Right lung (tissue), 2 donors: ENCODE measurements at regions not wholly inside any gene's neighbourhood (a gene's known extent, or its start where the extent isn't known, plus 50 kb on each side); places are given as distances from the start of the nearest gene placed in this dataset.
A peak's percentile ranks its signal among the peaks of the same experiment; 100 is the strongest.

Source experiments
- DNase-seq, 2 donors: peaks; one replicate each; pipeline ENCODE4 v3.0.0-alpha.2; 2013

DNA sequence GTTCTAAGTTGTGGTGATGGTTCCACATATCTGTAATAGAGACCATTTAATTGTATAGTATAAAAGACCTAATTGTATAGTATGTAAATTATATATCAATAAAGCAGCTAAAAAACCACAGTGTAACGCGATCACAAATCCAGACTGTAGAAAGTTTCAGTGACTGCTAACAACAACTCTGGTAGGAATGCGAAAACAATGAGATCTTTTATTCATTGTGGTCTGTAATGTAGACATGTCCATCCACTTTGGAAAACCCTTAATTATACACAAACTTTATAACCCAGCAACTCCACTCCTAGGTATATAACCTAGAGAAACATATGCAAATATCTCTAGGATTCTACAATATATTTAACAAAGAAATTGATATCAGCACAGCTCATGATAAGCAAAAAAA is 549.5 kb downstream of the SLITRK1 start:
- no peak for DNase-seq

DNA sequence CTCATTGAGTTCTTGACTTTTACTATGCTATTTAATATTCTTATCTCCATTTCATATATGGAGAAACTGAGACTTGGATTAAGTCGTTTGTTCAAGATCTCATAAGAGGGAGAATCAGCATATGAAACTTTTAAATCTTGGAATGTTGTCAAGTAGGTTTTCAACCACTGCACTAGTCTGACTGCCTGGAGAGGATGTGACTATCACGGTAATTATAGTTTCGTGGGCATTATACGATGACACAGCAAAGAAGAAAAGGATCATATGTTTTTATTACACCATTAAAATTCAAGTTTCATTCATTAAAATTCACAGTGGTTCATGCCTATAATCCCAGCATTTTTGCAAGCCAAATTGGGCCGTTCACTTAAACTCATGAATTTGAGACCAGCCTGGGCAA is 555.2 kb downstream of the SLITRK1 start:
- no peak for DNase-seq

DNA sequence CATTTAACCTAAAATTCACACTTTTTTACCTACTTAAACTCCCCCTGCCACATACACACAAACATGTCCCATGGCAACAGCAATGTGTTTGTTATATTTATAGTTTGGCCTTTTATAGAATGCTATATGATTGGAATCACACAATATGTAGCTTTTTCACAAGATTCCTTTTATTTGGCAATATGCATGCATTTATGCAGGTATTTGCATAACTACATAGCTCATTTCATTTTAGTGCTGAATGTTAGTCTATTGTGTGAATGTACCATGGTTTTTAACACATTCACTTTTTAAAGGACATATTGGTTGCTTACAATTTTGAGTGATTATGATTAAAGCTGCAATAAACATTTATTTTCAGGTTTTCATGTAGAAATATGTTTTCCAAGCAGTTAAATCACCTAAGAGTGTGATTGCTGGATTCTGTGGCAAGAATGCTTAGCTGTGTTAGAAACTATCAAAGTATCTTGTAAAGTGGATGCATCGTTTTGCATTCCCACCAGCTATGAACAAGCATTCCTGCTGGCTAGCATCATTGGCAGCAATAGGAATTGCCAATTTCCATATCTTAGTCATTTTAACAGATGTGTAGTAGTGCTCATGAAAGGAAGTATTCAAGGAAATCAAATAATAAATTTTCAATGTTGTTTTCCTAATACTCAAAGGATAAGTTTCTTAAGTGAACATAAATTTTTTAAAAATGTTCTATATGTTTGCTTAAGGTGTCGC is 557.0 kb downstream of the SLITRK1 start:
- DNase-seq = no peak

DNA sequence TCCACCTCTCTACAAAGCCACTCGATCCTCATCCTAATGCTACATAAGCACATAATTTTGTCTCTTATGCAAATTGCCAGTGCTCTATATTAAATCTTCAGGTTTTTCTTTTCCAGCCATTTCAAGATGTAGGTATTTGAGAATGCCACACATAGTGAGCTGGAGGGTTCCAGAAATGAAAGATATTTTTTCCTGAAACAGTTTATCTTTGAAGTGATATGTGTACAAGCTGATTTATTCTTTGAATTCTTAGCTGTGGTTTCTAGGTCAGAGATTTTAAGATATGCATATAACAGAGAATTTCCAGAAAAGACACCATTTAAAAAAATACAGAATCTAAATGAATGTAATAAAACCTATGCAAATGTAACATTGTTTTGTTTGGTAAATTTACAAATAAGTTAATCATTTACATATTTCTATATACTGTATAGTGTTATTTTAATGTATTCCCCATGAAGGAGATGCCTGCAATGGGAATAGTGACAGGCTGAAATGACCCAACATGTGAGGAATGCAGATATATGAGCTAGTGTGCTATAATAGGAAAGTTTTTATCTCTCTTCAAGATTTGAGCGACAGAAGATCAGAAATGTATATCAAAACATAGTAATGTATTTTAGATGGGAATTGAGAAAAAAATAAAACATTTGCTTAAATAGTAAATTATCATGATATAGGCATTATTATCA is 570.2 kb downstream of the SLITRK1 start:
- no peak for DNase-seq

DNA sequence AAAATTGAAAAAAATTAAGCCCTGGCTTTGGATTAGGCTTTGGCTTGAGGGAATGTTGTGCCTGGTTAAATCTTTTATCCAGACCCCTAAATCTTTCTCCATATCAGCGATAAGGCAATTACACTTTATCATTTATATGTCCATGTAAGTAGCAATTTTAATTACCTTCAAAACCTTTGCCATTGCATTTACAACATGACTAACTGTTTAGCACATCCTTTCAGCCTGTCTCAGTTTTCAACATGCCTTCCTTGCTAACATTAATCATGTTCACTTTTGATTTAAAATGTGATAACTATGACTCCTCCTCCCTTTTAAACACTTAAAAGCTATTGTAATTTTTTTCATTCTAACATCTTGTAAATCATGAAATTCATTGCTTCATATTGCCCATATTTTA is 583.7 kb downstream of the SLITRK1 start:
- no peak for DNase-seq

DNA sequence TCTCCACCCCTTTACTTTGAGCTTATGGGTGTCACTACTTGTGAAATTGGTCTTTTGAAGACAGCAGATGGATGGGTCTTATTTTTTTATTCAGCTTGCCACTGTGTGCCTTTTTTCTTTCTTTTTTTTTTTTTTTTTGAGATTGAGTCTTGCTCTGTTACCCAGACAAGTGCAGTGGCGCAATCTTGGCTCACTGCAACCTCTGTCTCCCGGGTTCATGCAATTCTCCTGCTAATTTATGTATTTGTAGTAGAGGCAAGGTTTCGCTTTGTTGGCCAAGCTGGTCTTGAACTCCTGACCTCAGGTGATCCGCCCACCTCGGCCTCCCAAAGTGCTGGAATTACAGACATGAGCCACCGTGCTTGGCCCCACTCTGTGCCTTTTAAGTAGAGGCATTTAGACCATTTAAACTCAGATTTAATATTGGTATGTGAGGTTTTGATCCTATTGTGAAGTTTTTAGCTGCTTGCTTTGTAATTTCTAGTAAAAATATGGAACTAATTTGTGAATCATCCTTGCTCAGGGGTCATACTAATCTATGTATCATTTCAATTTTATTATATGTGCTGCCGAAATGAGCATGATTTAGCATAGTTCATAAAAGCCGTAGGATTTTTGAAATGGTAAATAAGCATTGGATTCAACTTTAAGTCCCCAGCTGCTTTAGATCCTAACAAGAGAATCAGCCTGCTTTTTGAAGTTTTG is 584.5 kb downstream of the SLITRK1 start:
- DNase-seq = no peak

DNA sequence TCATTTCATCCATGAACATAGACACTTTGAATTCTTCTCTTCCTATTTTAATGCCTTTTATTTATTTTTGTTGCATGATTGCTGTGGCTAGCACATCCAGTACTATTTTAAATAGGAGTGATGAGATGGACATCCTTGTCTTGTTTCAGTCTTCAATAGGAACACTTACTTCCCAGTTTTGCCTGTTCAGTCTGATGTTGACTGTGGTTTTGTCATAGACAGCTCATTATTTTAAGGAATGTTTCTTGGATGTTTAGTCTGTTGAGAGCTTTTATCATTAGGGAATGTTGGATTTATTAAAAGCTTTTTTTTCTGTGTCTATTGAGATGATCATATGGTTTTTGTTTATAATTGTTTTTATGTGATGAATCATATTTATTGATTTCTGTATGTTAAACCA is 586.6 kb downstream of the SLITRK1 start:
- DNase-seq = no peak

DNA sequence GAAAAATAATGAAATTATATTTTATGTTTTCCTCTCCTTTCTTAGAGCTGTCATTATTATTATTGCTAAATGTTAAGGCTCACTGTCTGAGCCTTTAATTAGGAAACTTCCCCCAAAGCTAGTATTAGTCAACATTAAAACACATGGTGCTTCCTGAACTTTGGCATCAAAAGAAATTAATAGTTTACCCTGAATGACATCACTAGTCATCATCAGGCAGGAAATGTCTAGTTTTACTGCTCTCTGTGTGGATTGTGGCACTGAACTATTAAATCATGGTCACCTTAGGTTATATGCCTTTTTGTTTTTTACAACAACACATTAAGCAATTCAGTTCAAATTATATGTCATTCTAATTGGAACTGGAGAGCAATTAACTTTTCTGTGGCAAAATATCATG is 595.5 kb downstream of the SLITRK1 start:
- DNase-seq = no peak

DNA sequence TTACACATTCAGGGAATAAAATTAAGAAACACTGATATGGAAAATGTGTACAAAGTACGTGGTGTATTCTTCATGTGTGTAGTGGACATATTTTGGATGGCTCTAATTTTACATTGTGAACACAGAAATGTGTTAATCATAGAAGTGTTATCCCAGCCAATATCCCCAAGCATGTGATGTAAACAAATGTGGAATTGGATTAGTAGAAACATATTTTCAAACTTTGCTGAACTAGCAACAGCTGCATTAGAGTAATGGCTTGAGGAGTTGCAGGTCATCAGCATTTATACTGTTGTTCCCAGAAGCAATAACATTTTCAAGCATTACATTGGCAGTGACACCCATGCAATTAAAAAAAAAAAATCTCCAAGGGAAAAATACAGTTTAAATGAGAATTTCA is 600.6 kb downstream of the SLITRK1 start:
- peak in 1 of 2 donors; percentile 5 for DNase-seq

DNA sequence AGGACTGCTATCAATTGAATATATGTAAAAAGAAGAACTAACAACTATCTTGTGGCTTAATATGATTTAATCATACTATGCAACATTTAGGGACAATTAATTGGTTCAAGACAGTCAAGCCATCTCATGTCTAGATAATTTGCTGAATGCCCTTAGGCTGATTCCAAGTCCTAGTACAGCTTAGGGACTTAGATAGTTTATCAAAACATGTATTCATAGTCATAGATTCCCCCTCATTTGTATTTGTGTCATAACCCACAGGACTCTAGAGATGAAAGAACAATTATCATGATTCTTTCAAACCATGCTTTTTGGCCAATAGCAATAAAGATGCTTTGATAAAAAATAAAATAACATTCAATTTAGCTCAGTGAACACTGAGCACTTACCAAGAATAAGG is 607.6 kb downstream of the SLITRK1 start:
- no peak for DNase-seq

DNA sequence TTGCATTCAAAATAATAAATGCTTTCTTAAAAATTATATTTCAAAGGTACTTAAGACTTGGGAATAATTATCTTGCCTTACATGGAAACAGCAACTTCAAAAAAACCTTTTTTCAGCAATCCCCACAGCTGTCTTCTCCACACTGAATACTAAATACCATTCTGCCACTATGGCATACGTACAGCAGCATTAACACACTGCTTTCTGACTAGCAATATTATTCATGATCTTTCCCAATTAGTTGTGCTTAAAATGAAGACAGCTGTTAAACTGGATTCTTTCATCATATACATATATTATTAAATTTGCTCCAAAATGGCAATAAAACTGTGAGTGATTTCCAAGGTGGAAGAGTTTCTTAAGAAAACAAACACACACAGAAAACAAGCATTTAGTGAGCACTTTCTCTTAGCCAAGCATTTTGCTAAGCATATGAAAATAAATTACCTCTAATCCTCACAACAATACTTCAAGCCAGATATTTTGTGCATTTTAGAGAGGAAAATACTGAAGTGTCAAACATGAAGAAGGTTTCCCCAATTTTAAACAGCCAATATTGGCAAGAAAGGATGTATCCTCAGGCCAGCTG is 609.5 kb downstream of the SLITRK1 start:
- peak in 1 of 2 donors; percentile 19 for DNase-seq

DNA sequence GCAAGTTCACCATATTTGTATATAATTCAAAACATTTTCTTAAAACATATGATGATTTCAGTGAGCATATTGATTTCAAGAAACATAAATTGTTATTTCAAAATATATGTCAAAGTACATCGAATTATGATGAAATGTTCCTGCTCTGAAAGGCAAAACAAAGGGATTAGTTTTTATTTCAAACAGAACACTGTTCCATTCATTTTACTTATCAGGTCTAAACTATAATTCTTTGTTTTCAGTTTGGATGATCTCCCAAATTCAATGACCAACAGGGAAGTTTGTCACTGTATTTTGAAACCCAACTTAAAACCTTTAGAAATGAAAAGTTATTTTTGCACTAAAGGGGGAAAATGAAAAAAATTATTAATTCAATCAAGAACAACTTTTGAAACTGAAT is 610.2 kb downstream of the SLITRK1 start:
- no peak for DNase-seq

DNA sequence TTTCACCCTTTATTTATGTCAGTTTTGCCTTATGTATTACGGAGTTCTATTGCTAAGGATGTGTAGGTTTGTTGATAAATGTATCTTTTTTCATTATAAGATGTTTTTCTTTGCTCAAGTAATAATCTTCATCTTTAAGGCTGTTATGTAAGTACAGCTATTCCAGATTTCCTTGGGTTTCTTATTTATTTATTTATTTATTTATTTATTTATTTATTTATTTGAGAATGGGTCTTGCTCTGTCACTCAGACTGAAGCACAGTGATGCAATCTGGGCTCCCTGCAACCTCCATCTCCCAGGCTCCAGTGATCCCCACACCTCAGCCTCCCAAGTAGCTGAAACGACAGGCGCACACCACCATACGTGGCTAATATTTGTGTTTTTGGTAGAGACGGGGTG is 617.0 kb downstream of the SLITRK1 start:
- no peak for DNase-seq

DNA sequence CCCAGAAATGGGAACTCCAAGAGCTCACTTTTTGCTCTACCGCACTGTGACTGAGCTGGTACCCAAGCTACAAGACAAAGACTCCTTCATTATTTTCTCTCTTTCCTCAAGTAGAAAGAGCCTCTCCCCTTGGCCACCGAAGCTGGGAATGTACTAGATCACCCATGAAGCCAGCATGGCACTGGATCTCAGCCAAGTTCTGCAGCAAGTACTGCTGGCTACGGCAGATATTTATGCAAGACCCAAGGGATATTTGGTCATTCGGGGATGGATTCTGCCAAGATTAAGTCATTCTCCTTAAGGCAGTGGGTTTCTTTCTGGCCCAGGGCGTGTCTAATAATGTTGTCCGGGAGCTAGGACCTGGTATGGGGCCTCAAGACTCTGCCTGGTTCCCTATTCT is 633.5 kb downstream of the SLITRK1 start:
- DNase-seq = no peak

DNA sequence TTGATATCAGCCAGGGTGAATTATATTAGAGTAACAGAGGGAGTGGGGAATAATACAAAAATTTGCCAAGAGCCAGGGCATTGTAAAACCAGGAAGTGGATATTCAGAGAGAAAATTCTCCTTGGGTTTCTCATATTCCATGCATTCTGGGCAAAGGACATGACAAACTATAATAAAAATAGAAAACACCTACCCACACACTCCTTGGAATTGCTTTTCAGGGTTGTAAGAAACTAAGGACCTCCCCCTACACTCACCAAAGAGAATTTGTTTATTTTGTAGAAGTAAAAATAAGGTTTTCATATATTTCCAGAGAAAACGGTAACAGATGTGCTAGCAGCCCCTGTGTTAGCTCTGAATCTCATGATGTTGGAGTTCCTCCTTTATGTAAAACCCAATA is 649.6 kb downstream of the SLITRK1 start:
- DNase-seq = no peak

DNA sequence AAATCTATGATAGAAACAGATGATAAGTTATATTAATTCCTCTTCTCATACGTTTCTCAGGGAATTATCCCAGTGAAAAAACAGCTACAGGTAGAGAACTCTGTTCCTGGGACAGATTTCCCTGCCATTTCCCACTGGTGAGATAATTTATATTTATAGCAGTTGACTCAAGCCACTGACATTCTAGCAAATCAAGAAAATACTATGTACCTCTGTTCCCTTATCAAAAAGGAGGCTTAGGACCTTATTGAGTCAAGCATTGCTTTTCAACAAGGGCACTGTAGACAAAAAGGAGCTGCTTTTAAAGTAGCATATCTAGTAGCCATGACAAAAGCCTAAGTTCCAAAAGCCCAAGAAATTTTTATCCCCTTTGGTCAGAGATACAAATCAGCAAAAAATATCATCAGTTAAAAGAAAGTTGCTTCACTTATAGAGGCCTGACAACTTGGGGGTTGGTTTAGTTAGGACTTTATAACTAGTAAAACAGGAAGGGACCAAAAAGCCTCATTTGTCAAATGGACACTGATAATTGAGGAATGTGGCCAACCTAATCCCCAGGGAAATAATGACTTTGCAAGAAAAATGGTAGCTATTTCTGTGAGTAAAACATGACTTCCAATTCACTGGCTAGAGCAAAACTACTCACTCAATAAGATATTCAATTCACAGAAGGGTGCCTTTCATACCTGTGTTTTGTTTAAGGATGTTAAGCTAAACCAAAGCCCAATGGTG is 652.5 kb downstream of the SLITRK1 start:
- no peak for DNase-seq

DNA sequence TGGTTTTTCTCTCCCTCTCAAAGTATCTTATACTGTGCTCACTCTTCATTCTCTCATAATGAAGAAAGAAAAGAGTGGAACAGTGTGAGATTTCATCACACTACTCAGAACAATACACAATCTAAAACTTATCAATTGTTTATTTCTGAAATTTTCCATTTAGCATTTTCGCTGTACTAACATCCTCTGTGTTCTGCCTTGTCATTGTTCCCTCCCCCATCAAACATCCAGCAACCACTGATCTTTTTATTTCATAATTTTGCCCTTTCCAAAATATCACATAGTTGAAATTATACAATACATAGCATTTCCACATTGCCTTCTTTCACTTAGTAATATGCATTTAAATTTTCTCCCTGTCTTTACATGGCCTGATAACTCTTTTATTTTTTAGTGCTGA is 658.7 kb downstream of the SLITRK1 start:
- no peak for DNase-seq

DNA sequence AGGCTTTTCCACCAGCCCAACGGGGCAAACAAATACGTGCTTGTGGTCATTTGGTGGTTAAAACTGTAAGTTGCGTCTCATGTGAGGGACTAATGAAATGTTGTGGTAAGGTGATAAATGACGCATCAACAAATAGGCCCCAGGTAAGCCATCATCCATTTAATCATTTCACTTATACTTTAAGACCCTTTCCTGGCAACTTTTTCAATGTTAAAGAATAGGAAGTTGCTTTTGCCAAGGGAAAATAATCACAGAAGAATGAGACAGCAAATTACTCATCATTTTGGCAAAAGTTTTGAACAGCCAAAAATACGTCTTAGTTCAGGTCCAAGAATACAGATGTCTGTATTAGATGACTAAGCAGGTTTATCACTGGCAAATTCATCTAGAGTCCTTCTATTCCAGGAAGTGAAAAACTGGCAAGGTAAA is 660.4 kb downstream of the SLITRK1 start:
- DNase-seq = no peak

DNA sequence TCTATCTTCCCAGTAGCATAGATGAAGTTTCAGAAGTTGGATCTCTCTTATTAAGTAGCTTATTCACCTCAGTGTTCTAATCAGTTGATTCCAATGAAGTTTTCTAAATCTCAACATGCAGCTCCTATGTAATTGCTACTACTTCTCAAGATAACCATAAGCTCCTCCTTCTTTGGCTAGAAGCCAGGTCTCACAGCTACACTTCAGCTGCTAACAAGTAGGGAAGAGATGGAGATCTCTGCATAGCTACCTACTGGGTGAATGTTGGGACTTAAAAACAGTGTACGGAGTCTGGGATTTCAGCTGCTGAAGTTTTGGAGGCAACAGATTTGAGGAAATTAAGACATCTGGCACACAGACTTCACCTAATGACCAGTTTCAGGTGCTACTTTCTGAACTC is 661.0 kb downstream of the SLITRK1 start:
- DNase-seq = no peak

DNA sequence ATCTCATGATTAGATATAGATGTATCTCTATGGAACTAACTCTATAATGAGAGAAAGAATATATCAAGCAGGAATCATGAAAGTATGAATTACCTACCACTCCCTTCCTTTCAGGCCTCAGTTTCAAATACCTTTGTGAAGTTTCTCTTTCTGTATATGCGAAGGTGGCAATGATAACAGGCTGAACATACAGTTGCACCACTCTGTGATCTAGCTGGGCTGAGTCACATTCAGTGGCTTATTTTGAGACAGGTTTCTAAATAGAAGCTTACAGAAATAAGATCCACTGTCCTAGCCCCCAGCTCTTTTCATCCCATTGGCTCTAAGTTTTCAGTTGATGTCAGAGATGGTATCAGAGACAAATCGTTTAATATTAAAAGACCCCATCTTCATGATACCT is 662.0 kb downstream of the SLITRK1 start:
- DNase-seq = no peak

DNA sequence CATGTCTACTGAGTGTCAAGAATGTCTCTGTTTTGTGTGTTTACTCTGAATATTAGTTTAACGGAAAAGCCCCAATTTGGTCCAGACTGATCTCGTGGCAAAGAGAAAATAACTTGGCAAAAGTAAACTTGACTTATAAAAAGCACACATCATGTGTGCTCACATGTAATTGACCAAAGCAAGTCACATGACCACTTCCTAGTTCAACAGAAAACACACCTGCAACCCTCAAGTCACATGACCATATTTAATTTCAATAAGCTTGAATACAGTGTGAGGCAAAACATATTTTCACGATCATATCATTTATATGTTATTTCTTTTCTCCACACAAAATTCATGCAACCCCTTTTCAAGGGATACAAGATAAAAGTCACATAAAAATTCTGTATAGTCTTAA is 662.4 kb downstream of the SLITRK1 start:
- DNase-seq = no peak
